A549 (cell line): ENCODE measurements at regions not wholly inside any gene's neighbourhood (a gene's known extent, or its start where the extent isn't known, plus 50 kb on each side); places are given as distances from the start of the nearest gene placed in this dataset.

ENCODE experiments used
- ATAC-seq, 2 experiments: fragments of 200-7000 bp in 1 of 2; fragments of >200 bp in 1 of 2; cut with Nextera tagmentation in 1 of 2; cut with Tn5 transposase in 1 of 2; 3 replicates each; pipeline versions ENCODE4 v1.8.0 to v1.9.1; 2018 to 2020; ENCODE audit warnings: mild to moderate bottlenecking in 1 of 2, moderate library complexity in 1 of 2
- CTCF ChIA-PET: fragments of 300-600 bp; sonication (Branson Sonifier 250); formaldehyde crosslinking; extraction: SDS; loops from one replicate; lab custom pipeline; 2021; ENCODE audit warnings: antibody characterized with exemption, inconsistent platforms; lab: Yijun Ruan, JAX
- POLR2A ChIA-PET: fragments of 350-600 bp; formaldehyde crosslinking; extraction: SDS; loops from one replicate; lab custom pipeline; 2021; ENCODE audit warnings: antibody characterized with exemption, inconsistent platforms; lab: Yijun Ruan, JAX
- DNase-seq, 2 experiments: peaks; one replicate each; pipeline versions ENCODE4 v3.0.0 to v3.0.0-alpha.2; 2011 to 2016; ENCODE audit warnings: low read depth in 1 of 2, low spot score in 1 of 2
- FAIRE-seq: peaks from 2 replicates; lab custom pipeline; 2011; peaks lifted over from hg19 to GRCh38; lab: Jason Lieb, UNC
- H3K27ac ChIP-seq, 2 experiments: fragments of >200 bp; sonication (Bioruptor Twin); formaldehyde crosslinking; 3 replicates each; pipeline ENCODE4 v1.5.1; 2016 to 2017
- H3K4me1 ChIP-seq: fragments of >200 bp; sonication (Bioruptor Twin); formaldehyde crosslinking; 3 replicates; pipeline ENCODE4 v1.6.1; 2016
- H3K4me2 ChIP-seq: fragments of >200 bp; sonication (Bioruptor Twin); formaldehyde crosslinking; 3 replicates; pipeline ENCODE4 v1.6.1; 2016
- H3K4me3 ChIP-seq: fragments of >200 bp; sonication (Bioruptor Twin); formaldehyde crosslinking; 3 replicates; pipeline ENCODE4 v1.5.1; 2016
- H3K9me3 ChIP-seq: fragments of >200 bp; sonication (Bioruptor Twin); formaldehyde crosslinking; 3 replicates; pipeline ENCODE4 v1.6.1; 2016
- ATOH8 ChIP-seq: fragments of 250-450 bp; sonication (Bioruptor Pico); IDR thresholded peaks from 2 replicates; pipeline ENCODE4 v1.5.0; 2020; ENCODE audit warnings: low read depth, mild to moderate bottlenecking, moderate library complexity
- BCL3 ChIP-seq: fragments of >200 bp; sonication (Bioruptor Twin); formaldehyde crosslinking; IDR thresholded peaks from 3 replicates; pipeline ENCODE4 v1.6.1; 2016
- CBX2 ChIP-seq: fragments of 200-600 bp; sonication (generic); IDR thresholded peaks from 2 replicates; pipeline ENCODE4 v1.6.1; 2016; ENCODE audit warnings: low read depth, mild to moderate bottlenecking, borderline replicate concordance
- CBX8 ChIP-seq: fragments of 200-600 bp; sonication (generic); IDR thresholded peaks from 2 replicates; pipeline ENCODE4 v1.6.1; 2016
- CHD2 ChIP-seq: fragments of 150-350 bp; IDR thresholded peaks from 2 replicates; pipeline ENCODE4 v1.6.1; 2014; ENCODE audit warnings: low read length; ENCODE audit not compliant: partially characterized antibody
- EP300 ChIP-seq, 2 experiments: fragments of >200 bp; sonication (Bioruptor Twin); formaldehyde crosslinking; IDR thresholded peaks; 2 replicates in 1 of 2; 3 replicates in 1 of 2; pipeline ENCODE4 v1.6.1; 2016 to 2017
- ESRRA ChIP-seq: fragments of 150-350 bp; IDR thresholded peaks from 2 replicates; pipeline ENCODE4 v1.6.1; 2014; ENCODE audit warnings: mild to moderate bottlenecking, low read length, borderline replicate concordance
- HES2 ChIP-seq: fragments of >200 bp; sonication (Bioruptor Twin); formaldehyde crosslinking; IDR thresholded peaks from 2 replicates; pipeline ENCODE4 v1.6.1; 2016
- HEYL ChIP-seq: fragments of 250-450 bp; sonication (Bioruptor Pico); IDR thresholded peaks from 2 replicates; pipeline ENCODE4 v1.8.0; 2021; ENCODE audit warnings: mild to moderate bottlenecking, moderate library complexity
- HMGXB4 ChIP-seq: fragments of 250-450 bp; sonication (Bioruptor Pico); IDR thresholded peaks from 2 replicates; pipeline ENCODE4 v1.5.0; 2021; ENCODE audit warnings: mild to moderate bottlenecking, moderate library complexity, borderline replicate concordance
- HOXA7 ChIP-seq: fragments of 250-450 bp; sonication (Bioruptor Pico); IDR thresholded peaks from 2 replicates; pipeline ENCODE4 v1.5.0; 2020; ENCODE audit warnings: mild to moderate bottlenecking, moderate library complexity
- JUN ChIP-seq, 2 experiments: fragments of >200 bp; sonication (Bioruptor Twin); formaldehyde crosslinking; IDR thresholded peaks; 2 replicates in 1 of 2; 3 replicates in 1 of 2; pipeline ENCODE4 v1.6.1; 2016 to 2017
- MAFK ChIP-seq: fragments of 450-650 bp; IDR thresholded peaks from 2 replicates; pipeline ENCODE4 v1.6.1; 2014; ENCODE audit not compliant: partially characterized antibody
- MAZ ChIP-seq: fragments of 150-350 bp; IDR thresholded peaks from 2 replicates; pipeline ENCODE4 v1.6.1; 2014; ENCODE audit warnings: antibody characterized with exemption, low read depth, low read length, borderline replicate concordance
- MYC ChIP-seq: IDR thresholded peaks from 2 replicates; pipeline ENCODE4 v1.6.1; 2012; ENCODE audit warnings: mild to moderate bottlenecking, inconsistent platforms, low read length, improper control_type of control experiment, borderline replicate concordance
- NPAS2 ChIP-seq: fragments of 250-450 bp; sonication (Bioruptor Pico); IDR thresholded peaks from 2 replicates; pipeline ENCODE4 v1.8.0; 2022; ENCODE audit warnings: mild to moderate bottlenecking, moderate library complexity, borderline replicate concordance
- PBX3 ChIP-seq: IDR thresholded peaks from 2 replicates; pipeline ENCODE4 v1.6.1; 2012
- RCOR1 ChIP-seq: fragments of 150-350 bp; IDR thresholded peaks from 2 replicates; pipeline ENCODE4 v1.6.1; 2014; ENCODE audit warnings: antibody characterized with exemption, low read length, low read depth
- REST ChIP-seq: fragments of 200-600 bp; sonication (generic); IDR thresholded peaks from 2 replicates; pipeline ENCODE4 v1.6.1; 2016; ENCODE audit warnings: antibody characterized with exemption, mild to moderate bottlenecking, moderate library complexity
- RFX5 ChIP-seq: fragments of 450-650 bp; IDR thresholded peaks from 2 replicates; pipeline ENCODE4 v1.7.1; 2014; ENCODE audit warnings: antibody characterized with exemption, mild to moderate bottlenecking, moderate library complexity
- RNF2 ChIP-seq: fragments of 200-600 bp; sonication (generic); IDR thresholded peaks from 2 replicates; pipeline ENCODE4 v1.6.1; 2016; ENCODE audit warnings: low read depth, mild to moderate bottlenecking, antibody characterized with exemption, moderate library complexity, borderline replicate concordance
- SMC3 ChIP-seq: fragments of >200 bp; sonication (Bioruptor Twin); formaldehyde crosslinking; IDR thresholded peaks from 3 replicates; pipeline ENCODE4 v1.6.1; 2018; ENCODE audit warnings: inconsistent platforms
- SREBF2 ChIP-seq: fragments of 450-650 bp; IDR thresholded peaks from 2 replicates; pipeline ENCODE4 v1.6.1; 2014; ENCODE audit warnings: mild to moderate bottlenecking, moderate library complexity
- TFCP2L1 ChIP-seq: fragments of 250-450 bp; sonication (Bioruptor Pico); IDR thresholded peaks from 2 replicates; pipeline ENCODE4 v1.5.0; 2021; ENCODE audit warnings: mild to moderate bottlenecking
- ZFP36 ChIP-seq: fragments of 450-650 bp; IDR thresholded peaks from 2 replicates; pipeline ENCODE4 v1.6.1; 2014; ENCODE audit warnings: borderline replicate concordance; ENCODE audit not compliant: partially characterized antibody
- WGBS: methylation state at CpG from one replicate; pipeline ENCODE4 v1.1.6; 2017; ENCODE audit errors: missing lambda C conversion rate; 5-methylcytosine and 5-hydroxymethylcytosine counted together

GRCh38 chr10:3568983-3569382 lies 216.0 kb downstream of the KLF6 start:
- WGBS = 65% methylated on average over 3 of the region's 3 CpGs
- ChIA-PET POLR2A (no interaction called here), CTCF (no interaction called here)
- H3K9me3 ChIP-seq = 0 out of 3 replicates have a peak, but pooled peaks cover 5% of the 10 kb centered on the region
- no peak overlapping the region for H3K4me3 ChIP-seq
- H3K4me1 ChIP-seq = no peaks in the 10 kb centered on the region
- ATAC-seq = no peak
- TF ChIP-seq MAZ (no peak), CBX2 (no peak), RFX5 (no peak), HMGXB4 (CRISPR knock-in tag) (no peak), ATOH8 (CRISPR knock-in tag) (no peak), MYC (no peak), SMC3 (no peak), CHD2 (no peak), EP300 (IDR thresholded peaks at IDR 0.05) (no peak), ZFP36 (no peak), HEYL (no peak), HOXA7 (CRISPR knock-in tag) (no peak)
- H3K4me2 ChIP-seq = no peak overlapping the region
- H3K27ac ChIP-seq = no peak overlapping the region
- DNase-seq = no peak
- FAIRE-seq = no peak

- Histone ChIP-seq H3K4me1 (no peaks in the 10 kb centered on the region), H3K9me3 (0 out of 3 replicates have a peak, but pooled peaks cover 5% of the 10 kb centered on the region), H3K4me2 (no peak overlapping the region), H3K4me3 (no peak overlapping the region), H3K27ac (no peak overlapping the region)
- FAIRE-seq (no peak), DNase-seq (no peak), ATAC-seq (no peak)
- CTCF ChIA-PET = no interaction called here
- POLR2A ChIA-PET = no interaction called here
- WGBS = 69% methylated on average over 7 of the region's 7 CpGs
- no peak for TF ChIP-seq MYC
- TF ChIP-seq SREBF2 = no peak
These were observed 216.6 kb downstream of the KLF6 start for GRCh38 chr10:3568392-3568791.

- ATAC-seq (no peak), FAIRE-seq (no peak)
- 0 out of 3 replicates have a peak, but pooled peaks cover 5% of the 10 kb centered on the region for H3K9me3 ChIP-seq
- TF ChIP-seq NPAS2 (CRISPR knock-in tag) = no peak
- no peak for TF ChIP-seq SMC3
- no peak for TF ChIP-seq RNF2
- no peak for TF ChIP-seq ESRRA
- TF ChIP-seq MAFK = no peak
- no peak for TF ChIP-seq REST
- TF ChIP-seq CBX8 = no peak
- TF ChIP-seq TFCP2L1 = no peak
- no peak for TF ChIP-seq BCL3
- no peak for TF ChIP-seq HES2
- no peak for TF ChIP-seq SREBF2
- TF ChIP-seq PBX3 = no peak
- no peak for TF ChIP-seq RCOR1
- no peak for TF ChIP-seq JUN (IDR thresholded peaks at IDR 0.05)
These were observed 217.6 kb downstream of the KLF6 start for GRCh38 chr10:3567291-3567963.

More at GRCh38 chr10:3567291-3567963, 217.6 kb downstream of the KLF6 start:
- CTCF ChIA-PET = interaction anchor here (1.1 kb wide), 1 partner anchor 141 kb away, joined by 4 read pairs; no protein-coding TSS in a partner anchor
- Histone ChIP-seq H3K4me2 (no peak overlapping the region), H3K4me3 (no peak overlapping the region), H3K27ac (no peak overlapping the region), H3K4me1 (no peaks in the 10 kb centered on the region)
- DNase-seq = no peak
- POLR2A ChIA-PET = no interaction called here
- 63% methylated on average over 9 of the region's 9 CpGs for WGBS
